H1 (cell line): ENCODE measurements at regions not wholly inside any gene's neighbourhood (a gene's known extent, or its start where the extent isn't known, plus 50 kb on each side); places are given as distances from the start of the nearest gene placed in this dataset.

Experiments used
- CTCF ChIA-PET: fragments of 300-600 bp; sonication (Branson Sonifier 250); formaldehyde crosslinking; loops from one replicate; lab custom pipeline; 2021; ENCODE audit not compliant: partially characterized antibody; lab: Charles Lee
- POLR2A ChIA-PET: fragments of 300-600 bp; sonication (Branson Sonifier 250); formaldehyde crosslinking; loops from one replicate; lab custom pipeline; 2021; ENCODE audit warnings: inconsistent platforms; ENCODE audit not compliant: partially characterized antibody; lab: Charles Lee
- DNase-seq, 2 experiments: peaks; one replicate each; pipeline versions ENCODE4 v3.0.0 to v3.0.0-alpha.2; 2010 to 2022; ENCODE audit warnings: low spot score in 2 of 2, low read depth in 1 of 2, mixed read lengths in 1 of 2
- FAIRE-seq: peaks from 2 replicates; lab custom pipeline; 2011; peaks lifted over from hg19 to GRCh38; lab: Jason Lieb, UNC
- H2AFZ ChIP-seq: 2 replicates; pipeline ENCODE4 v1.8.1; 2012; ENCODE audit warnings: low read length, inconsistent platforms
- H2AK5ac ChIP-seq: 2 replicates; pipeline ENCODE4 v1.6.1; 2013; ENCODE audit warnings: low read depth, low read length
- H2BK120ac ChIP-seq: replicated peaks from 2 replicates; pipeline ENCODE3; 2013; ENCODE audit warnings: low read depth, low read length, inconsistent platforms
- H2BK12ac ChIP-seq: 2 replicates; pipeline ENCODE4 v1.6.1; 2013; ENCODE audit warnings: low read depth, low read length
- H2BK15ac ChIP-seq: 2 replicates; pipeline ENCODE4 v1.6.1; 2013; ENCODE audit warnings: low read length
- H2BK20ac ChIP-seq: 2 replicates; pipeline ENCODE4 v1.6.1; 2013; ENCODE audit warnings: low read length
- H2BK5ac ChIP-seq: 2 replicates; pipeline ENCODE4 v1.6.1; 2013; ENCODE audit warnings: low read depth, low read length
- H3K14ac ChIP-seq: 2 replicates; pipeline ENCODE4 v1.6.1; 2013; ENCODE audit warnings: inconsistent platforms; ENCODE audit not compliant: insufficient read length
- H3K18ac ChIP-seq: 2 replicates; pipeline ENCODE4 v1.6.1; 2013; ENCODE audit warnings: low read length; ENCODE audit errors: extremely low read depth
- H3K23ac ChIP-seq: 2 replicates; pipeline ENCODE4 v1.6.1; 2013; ENCODE audit warnings: inconsistent platforms; ENCODE audit not compliant: insufficient read length
- H3K23me2 ChIP-seq: 2 replicates; pipeline ENCODE4 v1.6.1; 2013; ENCODE audit warnings: low read depth, low read length
- H3K27ac ChIP-seq: 2 replicates; pipeline ENCODE4 v1.6.1; 2011; ENCODE audit warnings: low read depth, low read length, inconsistent platforms
- H3K27me3 ChIP-seq, 4 experiments: replicated peaks in 1 of 4; 1 replicate in 1 of 4; 2 replicates in 3 of 4; pipeline versions ENCODE4 v1.6.1 to v1.8.1; 2011 to 2013; ENCODE audit warnings: low read length in 3 of 4, mild to moderate bottlenecking in 3 of 4, inconsistent platforms in 2 of 4, mixed read lengths in 2 of 4, moderate library complexity in 1 of 4; ENCODE audit not compliant: control insufficient read depth in 3 of 4, insufficient read depth in 3 of 4; ENCODE audit errors: extremely low read depth in 1 of 4
- H3K36me3 ChIP-seq, 4 experiments: 2 replicates each; pipeline versions ENCODE4 v1.6.1 to v1.8.1; 2011 to 2013; ENCODE audit warnings: mild to moderate bottlenecking in 4 of 4, low read length in 3 of 4, moderate library complexity in 2 of 4, control low read depth in 1 of 4, inconsistent platforms in 1 of 4; ENCODE audit not compliant: insufficient read depth in 4 of 4, control insufficient read depth in 2 of 4
- H3K4ac ChIP-seq: replicated peaks from 2 replicates; pipeline ENCODE3; 2013; ENCODE audit warnings: low read length, low read depth, mixed read lengths, inconsistent platforms; ENCODE audit not compliant: insufficient read length
- H3K4me1 ChIP-seq, 4 experiments: replicated peaks in 1 of 4; 1 replicate in 1 of 4; 2 replicates in 3 of 4; pipeline versions ENCODE4 v1.6.1 to v1.8.1; 2011 to 2013; ENCODE audit warnings: low read length in 3 of 4, inconsistent platforms in 2 of 4, mixed read lengths in 1 of 4; ENCODE audit not compliant: insufficient read depth in 4 of 4, control insufficient read depth in 3 of 4
- H3K4me2 ChIP-seq, 2 experiments: 2 replicates each; pipeline versions ENCODE4 v1.6.1 to v1.8.1; 2011 to 2013; ENCODE audit warnings: low read depth in 2 of 2, low read length in 2 of 2, control low read depth in 1 of 2, inconsistent platforms in 1 of 2, mild to moderate bottlenecking in 1 of 2; ENCODE audit not compliant: insufficient read depth in 1 of 2
- H3K4me3 ChIP-seq, 4 experiments: fragments of 200-600, 300-600 bp in 1 of 4; sonication (generic), shearing (Covaris generic), sonication (Bioruptor Twin) in 1 of 4; 2 replicates each; pipeline versions ENCODE4 v1.5.1 to v1.8.1; 2011 to 2016; ENCODE audit warnings: low read length in 4 of 4, low read depth in 3 of 4, control low read depth in 2 of 4, inconsistent platforms in 2 of 4, mild to moderate bottlenecking in 2 of 4, mixed read lengths in 1 of 4, moderate library complexity in 1 of 4; ENCODE audit not compliant: insufficient read depth in 2 of 4; ENCODE audit errors: extremely low read depth in 1 of 4
- H3K56ac ChIP-seq: replicated peaks from 2 replicates; pipeline ENCODE3; 2013; ENCODE audit warnings: low read depth, mild to moderate bottlenecking, mixed read lengths, low read length, inconsistent platforms; ENCODE audit not compliant: insufficient read length
- H3K79me1 ChIP-seq: 2 replicates; pipeline ENCODE4 v1.6.1; 2013; ENCODE audit warnings: low read depth, low read length, control low read depth
- H3K79me2 ChIP-seq, 2 experiments: 2 replicates each; pipeline versions ENCODE4 v1.6.1 to v1.8.1; 2012 to 2013; ENCODE audit warnings: low read length in 2 of 2, mild to moderate bottlenecking in 2 of 2, inconsistent platforms in 1 of 2; ENCODE audit not compliant: insufficient read depth in 2 of 2, control insufficient read depth in 1 of 2
- H3K9ac ChIP-seq, 4 experiments: replicated peaks in 1 of 4; 1 replicate in 1 of 4; 2 replicates in 3 of 4; pipeline versions ENCODE4 v1.6.1 to v1.8.1; 2011 to 2013; ENCODE audit warnings: low read depth in 3 of 4, low read length in 3 of 4, control low read depth in 2 of 4, mild to moderate bottlenecking in 2 of 4, moderate library complexity in 2 of 4, inconsistent platforms in 1 of 4; ENCODE audit errors: extremely low read depth in 1 of 4
- H3K9me3 ChIP-seq, 2 experiments: 2 replicates each; pipeline versions ENCODE4 v1.6.1 to v1.8.1; 2012 to 2013; ENCODE audit warnings: mild to moderate bottlenecking in 2 of 2, moderate library complexity in 2 of 2, control low read depth in 1 of 2, inconsistent platforms in 1 of 2, low read depth in 1 of 2, low read length in 1 of 2, mixed read lengths in 1 of 2; ENCODE audit not compliant: insufficient read depth in 2 of 2
- H4K20me1 ChIP-seq, 2 experiments: replicated peaks in 1 of 2; 2 replicates each; pipeline versions ENCODE3 to v1.8.1; 2011 to 2013; ENCODE audit warnings: inconsistent platforms in 2 of 2, low read length in 2 of 2, mild to moderate bottlenecking in 1 of 2; ENCODE audit not compliant: insufficient read depth in 2 of 2, control insufficient read depth in 1 of 2
- H4K5ac ChIP-seq: 2 replicates; pipeline ENCODE4 v1.6.1; 2013; ENCODE audit warnings: low read length, low read depth, mixed read lengths, inconsistent platforms; ENCODE audit not compliant: insufficient read length
- H4K8ac ChIP-seq: 2 replicates; pipeline ENCODE4 v1.8.0; 2013; ENCODE audit warnings: mild to moderate bottlenecking, moderate library complexity, low read length, inconsistent platforms; ENCODE audit not compliant: insufficient read depth; ENCODE audit errors: extremely low read depth
- H4K91ac ChIP-seq: replicated peaks from 2 replicates; pipeline ENCODE3; 2013; ENCODE audit warnings: low read length, mixed read lengths, inconsistent platforms; ENCODE audit not compliant: insufficient read length
- CHD2 ChIP-seq: IDR thresholded peaks from 2 replicates; pipeline ENCODE4 v1.6.1; 2012; ENCODE audit warnings: low read length, improper control_type of control experiment
- E2F6 ChIP-seq: IDR thresholded peaks from 2 replicates; pipeline ENCODE4 v1.6.1; 2012; ENCODE audit warnings: inconsistent platforms
- EGR1 ChIP-seq: IDR thresholded peaks from 2 replicates; pipeline ENCODE4 v1.6.1; 2011; ENCODE audit warnings: low read depth, low read length, borderline replicate concordance
- NRF1 ChIP-seq: IDR thresholded peaks from 2 replicates; pipeline ENCODE4 v1.6.1; 2011; ENCODE audit warnings: mild to moderate bottlenecking, low read depth, low read length, improper control_type of control experiment
- POLR2A ChIP-seq, 2 experiments: IDR thresholded peaks; 1 replicate in 1 of 2; 2 replicates in 1 of 2; pipeline ENCODE4 v1.6.1; 2011; ENCODE audit warnings: low read depth in 2 of 2, low read length in 2 of 2, mild to moderate bottlenecking in 2 of 2; ENCODE audit errors: control extremely low read depth in 1 of 2
- TAF1 ChIP-seq: IDR thresholded peaks from 2 replicates; pipeline ENCODE4 v1.6.1; 2011; ENCODE audit warnings: mild to moderate bottlenecking, low read depth, low read length

GRCh38 chr3:80079886-80080285, 312.1 kb upstream of the ROBO1 start:
- Histone ChIP-seq H3K27ac (no peak overlapping the region), H2AFZ (no peak overlapping the region), H3K23ac (no peak overlapping the region), H2BK20ac (no peak overlapping the region), H3K56ac (no peak overlapping the region), H3K23me2 (no peaks in the 10 kb centered on the region), H3K79me2 (no peaks in the 10 kb centered on the region), H3K4me3 (no peak overlapping the region), H3K9me3 (no peaks in the 10 kb centered on the region), H2BK5ac (no peak overlapping the region), H3K36me3 (no peaks in the 10 kb centered on the region), H3K27me3 (no peaks in the 10 kb centered on the region), H3K4ac (no peak overlapping the region), H2BK12ac (no peak overlapping the region), H2BK120ac (no peak overlapping the region), H4K8ac (no peak overlapping the region), H3K18ac (no peak overlapping the region), H4K20me1 (no peaks in the 10 kb centered on the region), H3K4me1 (no peaks in the 10 kb centered on the region), H2BK15ac (no peak overlapping the region), H4K91ac (no peak overlapping the region), H3K4me2 (no peak overlapping the region), H2AK5ac (no peak overlapping the region), H3K14ac (no peak overlapping the region), H3K9ac (no peak overlapping the region), H4K5ac (no peak overlapping the region), H3K79me1 (no peaks in the 10 kb centered on the region)
- ChIA-PET CTCF (no interaction called here), POLR2A (no interaction called here)
- DNase-seq (no peak), FAIRE-seq (no peak)
- TF ChIP-seq POLR2A (IDR thresholded peaks at IDR 0.05; ENCODE audit: control extremely low read depth in 1 of 2, low read depth in 2 of 2, low read length in 2 of 2) (no peak), NRF1 (no peak), EGR1 (no peak), TAF1 (no peak), E2F6 (no peak), CHD2 (no peak)
